Peyer's patch (tissue), 4 donors: ENCODE measurements at regions not wholly inside any gene's neighbourhood (a gene's known extent, or its start where the extent isn't known, plus 50 kb on each side); places are given as distances from the start of the nearest gene placed in this dataset.

Source experiments
- DNase-seq, 3 donors: peaks; one replicate each; pipeline ENCODE4 v3.0.0-alpha.2; 2017 to 2019
- H3K27ac ChIP-seq, 4 donors: fragments of 200-600 bp; sonication (generic); one replicate each; pipeline ENCODE4 v1.5.1; 2016 to 2019
- H3K27me3 ChIP-seq, 2 donors: fragments of 200-600 bp; sonication (generic); one replicate each; pipeline ENCODE4 v1.5.1; 2019
- H3K36me3 ChIP-seq, 3 donors: fragments of 200-600 bp; sonication (generic); one replicate each; pipeline ENCODE4 v1.5.1; 2016 to 2019
- H3K4me1 ChIP-seq, 4 donors: fragments of 200-600 bp; sonication (generic); one replicate each; pipeline ENCODE4 v1.5.1; 2016 to 2019
- H3K4me3 ChIP-seq, 4 donors: fragments of 200-600 bp; sonication (generic); 1 replicate in 3 of 4; 2 replicates in 1 of 4; pipeline ENCODE4 v1.5.1; 2016 to 2019; ENCODE audit warnings: mild to moderate bottlenecking in 1 of 4
- H3K9me3 ChIP-seq, 4 donors: fragments of 200-600 bp; sonication (generic); one replicate each; pipeline ENCODE4 v1.5.1; 2016 to 2019; ENCODE audit warnings: mild to moderate bottlenecking in 1 of 4
- POLR2A ChIP-seq, 2 donors: fragments of 450-650 bp; IDR thresholded peaks; one replicate each; pipeline ENCODE4 v1.5.1; 2017; ENCODE audit warnings: antibody characterized with exemption in 2 of 2, mild to moderate bottlenecking in 2 of 2, moderate library complexity in 2 of 2
- TF ChIP-seq, protein P1 (sequence below), 6 experiments: fragments of 450-650 bp in 4 of 6; fragments of 200-600 bp in 2 of 6; sonication (generic) in 1 of 6; IDR thresholded peaks; one replicate each; pipeline ENCODE4 v1.5.1; 2017 to 2019; ENCODE audit warnings: antibody characterized with exemption in 6 of 6, mild to moderate bottlenecking in 3 of 6, moderate library complexity in 1 of 6

DNA sequence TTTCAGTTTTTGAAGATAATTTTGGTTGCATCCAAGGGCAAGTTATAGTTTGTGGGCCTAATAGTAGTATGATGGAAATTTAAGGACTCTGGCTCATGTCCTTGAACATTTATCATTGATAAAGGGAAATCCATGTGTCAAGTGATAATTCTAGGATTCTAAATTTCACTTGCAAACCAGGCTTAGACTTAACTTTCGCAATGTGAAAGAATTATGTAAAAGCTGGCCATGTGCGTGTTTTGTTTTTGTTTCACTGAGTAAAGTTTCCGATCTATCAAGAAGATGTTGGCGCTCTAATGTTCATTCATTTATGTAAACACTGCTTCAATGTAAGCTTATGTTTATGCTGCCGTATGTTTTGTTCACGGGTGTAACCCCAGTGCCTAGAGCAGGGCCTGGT, 302.0 kb downstream of the SOX4 start:
- Histone ChIP-seq H3K27ac (no peak overlapping the region), H3K27me3 (no peaks in the 10 kb centered on the region)
- no peak for TF ChIP-seq POLR2A (IDR thresholded peaks at IDR 0.05)
- TF ChIP-seq, protein P1, sequence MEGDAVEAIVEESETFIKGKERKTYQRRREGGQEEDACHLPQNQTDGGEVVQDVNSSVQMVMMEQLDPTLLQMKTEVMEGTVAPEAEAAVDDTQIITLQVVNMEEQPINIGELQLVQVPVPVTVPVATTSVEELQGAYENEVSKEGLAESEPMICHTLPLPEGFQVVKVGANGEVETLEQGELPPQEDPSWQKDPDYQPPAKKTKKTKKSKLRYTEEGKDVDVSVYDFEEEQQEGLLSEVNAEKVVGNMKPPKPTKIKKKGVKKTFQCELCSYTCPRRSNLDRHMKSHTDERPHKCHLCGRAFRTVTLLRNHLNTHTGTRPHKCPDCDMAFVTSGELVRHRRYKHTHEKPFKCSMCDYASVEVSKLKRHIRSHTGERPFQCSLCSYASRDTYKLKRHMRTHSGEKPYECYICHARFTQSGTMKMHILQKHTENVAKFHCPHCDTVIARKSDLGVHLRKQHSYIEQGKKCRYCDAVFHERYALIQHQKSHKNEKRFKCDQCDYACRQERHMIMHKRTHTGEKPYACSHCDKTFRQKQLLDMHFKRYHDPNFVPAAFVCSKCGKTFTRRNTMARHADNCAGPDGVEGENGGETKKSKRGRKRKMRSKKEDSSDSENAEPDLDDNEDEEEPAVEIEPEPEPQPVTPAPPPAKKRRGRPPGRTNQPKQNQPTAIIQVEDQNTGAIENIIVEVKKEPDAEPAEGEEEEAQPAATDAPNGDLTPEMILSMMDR (IDR thresholded peaks at IDR 0.05): no peak

DNA sequence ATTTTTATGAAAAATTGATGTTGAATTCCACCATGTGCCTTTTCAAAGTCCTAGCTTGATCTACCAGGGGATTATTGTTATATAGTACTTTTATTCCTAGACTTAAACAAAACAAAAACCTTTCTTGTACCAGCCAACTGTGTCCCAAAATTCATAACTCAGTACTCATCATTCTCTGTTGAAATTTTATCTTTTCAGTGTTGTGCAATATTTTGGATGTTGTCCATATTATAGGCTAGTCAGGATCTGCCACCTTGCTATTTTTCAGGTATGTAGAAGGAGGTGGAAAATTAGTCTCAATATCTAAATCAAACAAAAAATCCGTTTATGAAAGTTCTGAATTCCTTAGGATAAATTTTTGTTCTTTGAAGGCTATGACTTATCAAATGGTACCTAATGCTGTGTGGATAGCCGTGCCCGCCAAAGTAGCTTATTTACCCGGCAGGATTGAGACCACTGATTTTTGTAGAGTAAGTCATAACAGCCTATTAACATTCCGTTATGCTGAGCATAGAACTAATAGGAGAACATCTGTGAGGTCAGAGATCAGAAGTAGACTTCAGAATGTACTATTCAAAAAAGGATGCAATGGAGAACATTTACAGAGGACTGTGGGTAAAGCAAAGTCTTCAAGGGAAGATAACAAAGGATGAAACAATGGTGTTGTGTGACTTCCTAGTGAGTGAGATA, 304.7 kb downstream of the SOX4 start:
- TF ChIP-seq POLR2A (IDR thresholded peaks at IDR 0.05): no peak
- TF ChIP-seq, protein P1 (IDR thresholded peaks at IDR 0.05): no peak

More for the DNA sequence above, 302.0 kb downstream of the SOX4 start:
- Histone ChIP-seq H3K4me3 (no peak overlapping the region), H3K4me1 (no peaks in the 10 kb centered on the region), H3K36me3 (no peaks in the 10 kb centered on the region), H3K9me3 (no peaks in the 10 kb centered on the region)
- DNase-seq: no peak

DNA sequence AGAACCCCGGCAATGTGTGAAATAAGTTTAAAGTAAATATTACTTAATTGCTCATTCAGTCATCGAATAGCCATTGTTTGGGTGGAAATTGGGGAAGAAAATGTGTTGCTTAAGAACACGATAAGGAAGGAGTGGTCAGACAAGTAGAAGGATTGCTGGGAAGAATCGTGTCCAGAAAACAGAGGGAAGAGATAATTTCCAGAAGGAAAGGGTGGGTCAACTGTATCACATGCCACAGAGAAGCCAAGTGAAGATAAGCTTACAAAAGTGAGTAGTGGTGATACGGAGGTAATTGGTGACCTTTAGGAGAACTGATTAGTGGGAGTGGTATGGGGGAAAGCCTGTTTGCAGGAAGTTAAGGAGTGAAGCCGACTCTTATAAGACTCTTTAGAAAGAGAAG, 306.2 kb downstream of the SOX4 start:
- no peaks in the 10 kb centered on the region for H3K27me3 ChIP-seq
- DNase-seq: no peak
- H3K4me1 ChIP-seq: no peaks in the 10 kb centered on the region
- no peaks in the 10 kb centered on the region for H3K9me3 ChIP-seq
- no peak overlapping the region for H3K4me3 ChIP-seq
- H3K27ac ChIP-seq: no peak overlapping the region
- H3K36me3 ChIP-seq: no peaks in the 10 kb centered on the region
- TF ChIP-seq POLR2A (IDR thresholded peaks at IDR 0.05): no peak
- TF ChIP-seq, protein P1 (IDR thresholded peaks at IDR 0.05): no peak

More for the DNA sequence above, 304.7 kb downstream of the SOX4 start:
- DNase-seq: no peak
- Histone ChIP-seq H3K4me1 (no peaks in the 10 kb centered on the region), H3K4me3 (no peak overlapping the region), H3K9me3 (no peaks in the 10 kb centered on the region), H3K36me3 (no peaks in the 10 kb centered on the region), H3K27ac (no peak overlapping the region), H3K27me3 (no peaks in the 10 kb centered on the region)

DNA sequence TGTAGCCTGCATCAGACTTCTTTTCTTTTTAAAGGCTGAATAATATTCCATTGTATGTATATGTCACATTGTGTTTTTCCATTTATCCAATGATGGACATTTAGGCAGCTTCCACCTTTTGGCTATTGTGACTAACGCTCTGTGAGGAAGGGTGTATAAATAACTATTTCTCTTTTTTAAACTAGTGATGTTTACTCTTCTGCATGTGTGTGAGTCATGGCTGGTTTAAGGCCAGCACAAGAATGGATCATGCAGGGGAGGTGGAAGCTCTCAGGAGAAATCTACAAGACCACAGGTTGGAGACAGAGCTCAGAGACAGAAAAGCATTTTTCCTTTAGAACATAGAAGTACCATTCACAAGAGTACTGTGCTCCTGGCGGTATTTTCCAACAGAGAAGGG, 307.2 kb downstream of the SOX4 start:
- H3K27me3 ChIP-seq: no peaks in the 10 kb centered on the region
- no peaks in the 10 kb centered on the region for H3K36me3 ChIP-seq
- H3K9me3 ChIP-seq: no peaks in the 10 kb centered on the region
- TF ChIP-seq, protein P1 (IDR thresholded peaks at IDR 0.05): no peak
- H3K4me3 ChIP-seq: no peak overlapping the region
- H3K4me1 ChIP-seq: no peaks in the 10 kb centered on the region
- DNase-seq: no peak
- no peak overlapping the region for H3K27ac ChIP-seq

DNA sequence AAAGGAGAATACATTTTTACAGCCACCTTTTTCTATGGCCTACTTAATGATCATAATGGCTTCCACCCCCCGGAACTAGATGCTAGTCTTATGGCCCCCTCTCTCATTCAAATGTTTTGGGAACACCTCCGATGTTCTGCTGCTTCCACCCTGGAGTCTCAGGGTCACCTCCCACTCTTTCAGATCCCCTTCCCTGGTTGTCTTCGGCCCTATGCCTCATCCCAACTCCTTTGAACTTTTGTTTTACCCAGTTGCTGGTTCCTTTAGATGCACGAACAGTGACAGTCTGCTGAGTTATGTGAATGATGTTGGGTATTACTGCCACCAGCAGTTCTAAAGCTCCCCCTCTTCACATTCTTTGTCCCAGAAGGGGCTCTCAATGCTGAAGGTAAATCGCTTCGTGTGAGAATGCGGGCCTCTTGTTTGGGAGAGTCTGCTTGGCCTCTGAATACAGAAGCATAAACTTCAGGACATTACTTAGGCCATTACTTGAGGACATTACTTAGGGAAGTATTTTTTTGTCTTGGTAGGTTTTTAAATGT, 309.1 kb downstream of the SOX4 start:
- no peaks in the 10 kb centered on the region for H3K4me1 ChIP-seq
- no peak for DNase-seq
- no peaks in the 10 kb centered on the region for H3K27me3 ChIP-seq
- no peak overlapping the region for H3K4me3 ChIP-seq
- H3K36me3 ChIP-seq: no peaks in the 10 kb centered on the region
- TF ChIP-seq, protein P1 (IDR thresholded peaks at IDR 0.05): no peak
- TF ChIP-seq POLR2A (IDR thresholded peaks at IDR 0.05): no peak
- no peaks in the 10 kb centered on the region for H3K9me3 ChIP-seq
- H3K27ac ChIP-seq: no peak overlapping the region
